GM12873 (cell line): ENCODE measurements at regions not wholly inside any gene's neighbourhood (a gene's known extent, or its start where the extent isn't known, plus 50 kb on each side); places are given as distances from the start of the nearest gene placed in this dataset.

Experiments used
- TF ChIP-seq, protein P1 (sequence below): IDR thresholded peaks from 2 replicates; pipeline ENCODE4 v1.5.1; 2012; ENCODE audit warnings: low read depth, mild to moderate bottlenecking, moderate library complexity, low read length, control low read depth; ENCODE audit not compliant: insufficient read depth; ENCODE audit errors: missing control alignments

DNA sequence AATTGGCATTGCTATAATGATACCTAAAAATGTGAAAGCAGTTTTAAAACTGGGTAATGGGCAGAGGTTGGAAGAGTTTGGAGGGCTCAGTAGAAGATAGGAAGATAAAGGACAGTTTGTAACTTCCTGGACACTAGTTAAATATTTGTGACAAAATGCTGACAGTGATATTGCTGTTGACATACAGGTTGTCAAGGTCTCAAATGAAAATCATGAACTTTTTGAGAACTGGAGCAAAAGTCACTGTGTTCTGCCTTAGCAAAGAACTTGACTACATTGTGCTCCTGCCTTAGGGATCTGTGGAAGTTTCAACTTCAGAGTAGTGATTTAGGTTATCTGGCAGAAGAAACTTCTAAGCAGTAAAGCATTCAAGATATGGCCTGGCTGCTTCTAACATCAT is 113.7 kb upstream of the CD96 start:
- TF ChIP-seq, protein P1, sequence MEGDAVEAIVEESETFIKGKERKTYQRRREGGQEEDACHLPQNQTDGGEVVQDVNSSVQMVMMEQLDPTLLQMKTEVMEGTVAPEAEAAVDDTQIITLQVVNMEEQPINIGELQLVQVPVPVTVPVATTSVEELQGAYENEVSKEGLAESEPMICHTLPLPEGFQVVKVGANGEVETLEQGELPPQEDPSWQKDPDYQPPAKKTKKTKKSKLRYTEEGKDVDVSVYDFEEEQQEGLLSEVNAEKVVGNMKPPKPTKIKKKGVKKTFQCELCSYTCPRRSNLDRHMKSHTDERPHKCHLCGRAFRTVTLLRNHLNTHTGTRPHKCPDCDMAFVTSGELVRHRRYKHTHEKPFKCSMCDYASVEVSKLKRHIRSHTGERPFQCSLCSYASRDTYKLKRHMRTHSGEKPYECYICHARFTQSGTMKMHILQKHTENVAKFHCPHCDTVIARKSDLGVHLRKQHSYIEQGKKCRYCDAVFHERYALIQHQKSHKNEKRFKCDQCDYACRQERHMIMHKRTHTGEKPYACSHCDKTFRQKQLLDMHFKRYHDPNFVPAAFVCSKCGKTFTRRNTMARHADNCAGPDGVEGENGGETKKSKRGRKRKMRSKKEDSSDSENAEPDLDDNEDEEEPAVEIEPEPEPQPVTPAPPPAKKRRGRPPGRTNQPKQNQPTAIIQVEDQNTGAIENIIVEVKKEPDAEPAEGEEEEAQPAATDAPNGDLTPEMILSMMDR: no peak

DNA sequence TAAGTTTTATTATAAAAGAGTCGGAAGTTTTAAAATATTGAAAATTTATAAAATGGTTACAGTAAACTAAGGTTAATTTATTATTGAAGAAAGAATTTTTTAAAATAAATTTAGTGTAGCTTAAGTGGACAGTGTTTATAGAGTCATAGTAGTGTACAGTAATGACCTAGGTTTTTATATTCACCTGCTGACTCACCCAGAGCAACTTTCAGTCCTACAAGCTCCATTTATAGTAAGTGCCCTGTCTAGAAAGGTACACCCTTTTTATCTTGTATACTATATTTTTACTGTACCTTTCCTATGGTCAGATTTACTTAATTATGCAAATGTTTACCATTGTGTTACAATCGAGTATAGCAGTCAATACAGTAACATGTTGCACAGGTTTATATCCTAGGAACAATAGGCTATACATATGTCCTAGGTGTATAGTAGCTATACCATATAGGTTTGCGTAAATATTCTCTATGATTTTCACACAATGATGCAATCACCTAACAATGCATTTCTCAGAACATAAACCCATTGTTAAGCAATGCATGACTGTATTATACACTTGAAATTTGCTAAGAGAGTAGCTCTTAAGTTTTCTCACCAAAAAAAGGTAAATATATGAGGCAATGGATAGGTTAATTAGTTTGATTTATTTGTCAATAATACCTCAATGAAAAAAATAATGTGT is 106.9 kb upstream of the CD96 start:
- TF ChIP-seq, protein P1: no peak

DNA sequence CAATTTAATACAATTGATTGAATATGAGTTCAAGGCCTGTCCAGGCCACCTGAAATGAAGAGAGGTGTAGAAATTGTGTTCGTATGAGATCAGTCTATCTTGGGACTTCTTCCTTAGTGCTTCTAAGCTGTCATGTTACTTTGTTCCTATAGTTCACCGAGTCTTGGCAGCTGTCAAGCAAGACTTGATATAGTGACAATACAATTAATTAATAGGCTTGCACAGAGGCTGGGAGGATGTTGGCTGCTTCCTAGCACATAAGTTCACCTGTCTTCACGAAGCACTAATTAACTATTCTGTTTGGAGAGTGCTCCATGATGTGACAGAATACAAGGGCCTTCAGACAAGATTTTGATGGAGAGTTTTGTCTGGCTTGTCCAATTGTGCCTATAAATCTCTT is 103.7 kb upstream of the CD96 start:
- TF ChIP-seq, protein P1: no peak

DNA sequence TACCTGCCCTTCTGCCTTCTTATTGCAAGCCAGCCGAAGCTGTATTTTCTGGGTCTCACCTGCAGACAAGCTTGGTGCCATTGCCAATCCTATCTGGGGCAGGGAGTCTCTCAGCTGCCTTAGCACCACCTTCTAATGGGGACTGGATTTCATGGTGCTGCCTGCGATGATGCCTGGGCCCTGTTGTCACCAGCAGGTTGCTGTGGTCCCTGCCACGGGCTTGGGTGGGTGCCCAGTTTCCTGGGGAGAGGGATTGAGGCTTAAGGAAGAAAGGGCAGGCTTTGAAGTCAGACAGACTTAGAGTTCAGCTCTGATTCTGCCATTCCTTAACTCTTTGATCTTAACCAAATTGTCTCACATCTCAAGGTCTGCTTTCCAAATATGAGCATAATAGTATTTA is 87.4 kb upstream of the CD96 start:
- TF ChIP-seq, protein P1: no peak

DNA sequence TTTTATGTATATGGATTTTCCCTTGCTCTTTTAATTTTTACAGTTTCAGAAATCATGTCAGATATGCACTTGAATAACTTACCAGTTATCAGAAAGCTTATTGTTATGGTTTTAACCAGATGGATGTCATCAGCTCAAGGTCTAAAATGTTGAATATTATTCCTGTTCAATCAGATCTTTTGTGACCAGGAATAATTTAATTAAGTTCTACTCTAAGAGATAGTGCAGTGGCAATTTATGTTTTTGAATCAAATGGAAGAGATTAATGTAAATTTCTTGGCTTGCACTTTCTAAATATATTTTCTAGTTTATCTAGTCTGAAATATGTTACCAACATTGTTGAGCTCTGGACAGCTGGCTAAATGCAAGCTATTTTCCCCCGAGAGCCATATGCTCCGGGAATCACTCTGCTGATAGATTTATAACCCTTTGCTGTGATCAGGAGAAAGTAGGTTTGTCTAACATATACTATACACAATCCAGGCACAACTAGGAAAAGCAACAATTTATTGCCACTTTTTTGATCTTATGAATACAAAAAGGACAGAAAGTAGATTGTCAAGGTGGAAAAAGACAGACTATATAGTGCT is 76.8 kb upstream of the CD96 start:
- TF ChIP-seq, protein P1: no peak

DNA sequence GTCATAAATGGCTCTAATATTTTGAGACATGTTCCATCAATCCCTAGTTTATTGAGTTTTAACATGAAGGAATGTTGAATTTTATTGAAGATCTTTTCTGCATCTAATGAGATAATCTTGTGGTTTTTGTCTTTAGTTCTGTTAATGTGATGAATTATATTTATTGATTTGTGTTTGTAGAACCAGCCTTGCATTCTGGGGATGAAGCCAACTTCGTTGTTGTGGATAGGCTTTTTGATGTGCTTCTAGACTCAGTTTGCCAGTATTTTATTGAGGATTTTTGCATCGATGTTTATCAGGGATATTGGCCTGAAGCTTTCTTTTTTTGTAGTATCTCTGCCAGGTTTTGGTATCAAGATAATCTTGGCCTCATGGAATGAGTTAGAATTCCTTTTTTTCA is 72.0 kb upstream of the CD96 start:
- TF ChIP-seq, protein P1: no peak

DNA sequence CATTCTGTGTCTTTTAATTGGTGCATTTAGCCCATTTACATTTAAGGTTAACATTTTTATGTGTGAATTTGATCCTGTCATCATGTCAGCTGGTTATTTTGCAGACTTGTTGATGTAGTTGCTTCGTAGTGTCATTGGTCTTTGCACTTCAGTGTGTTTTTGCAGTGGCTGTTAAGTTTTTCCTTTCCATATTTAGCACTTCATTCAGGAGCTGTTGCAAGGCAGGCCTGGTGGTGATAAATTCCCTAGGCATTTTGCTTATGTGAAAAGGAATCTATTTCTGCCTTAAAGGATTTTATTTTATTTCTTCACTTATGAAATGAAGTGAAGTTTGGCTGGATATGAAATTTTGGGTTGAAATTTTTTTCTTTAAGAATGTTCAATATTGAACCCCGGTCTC is 70.2 kb upstream of the CD96 start:
- TF ChIP-seq, protein P1: no peak
